ENCODE measurements at regions not wholly inside any gene's neighbourhood (a gene's known extent, or its start where the extent isn't known, plus 50 kb on each side); places are given as distances from the start of the nearest gene placed in this dataset.

DNA sequence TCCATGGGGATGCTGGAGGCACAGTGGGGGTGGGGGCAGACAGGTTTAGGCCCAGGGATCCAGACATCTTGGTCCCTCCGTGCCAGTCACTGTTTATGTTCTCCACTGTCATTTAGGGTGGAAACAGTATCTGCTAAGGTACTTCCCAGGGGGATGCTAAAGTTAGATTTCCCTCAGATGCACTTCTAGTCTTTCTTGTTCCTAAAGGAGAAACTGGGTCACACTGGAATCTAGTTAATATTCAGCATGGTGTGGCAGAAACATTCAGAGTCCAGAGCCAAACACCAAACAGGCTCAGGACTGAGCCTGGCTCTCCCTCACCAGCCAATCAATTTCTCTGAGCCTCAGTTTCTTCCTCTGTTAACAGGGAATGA lies 83.4 kb upstream of the PLET1 start:
- H2AFZ ChIP-seq (ENCODE audit: low read length): no peak overlapping the region
- ChIA-PET CTCF (ENCODE audit: low intra/inter-chr PET ratio, low total read pairs) (no interaction called here), POLR2A (no interaction called here)
- in situ Hi-C loops (cut with HindIII; ENCODE audit: extremely low pct_ligation_motif_present, low pct_unique_long_range_greater_than_20kb) (no loop called here), intact Hi-C loops (cut with micrococcal nuclease; ENCODE audit: unreplicated experiment) (no loop called here)
- no peak overlapping the region for H3K4me2 ChIP-seq (ENCODE audit: low read depth, low read length)
- H3K9me3 ChIP-seq (ENCODE audit: low read length): no peaks in the 10 kb centered on the region
- H3K79me2 ChIP-seq (ENCODE audit: insufficient read depth, low read length): no peaks in the 10 kb centered on the region
- H4K20me1 ChIP-seq (ENCODE audit: insufficient read depth, low read length): no peaks in the 10 kb centered on the region
- TF ChIP-seq, protein P1, sequence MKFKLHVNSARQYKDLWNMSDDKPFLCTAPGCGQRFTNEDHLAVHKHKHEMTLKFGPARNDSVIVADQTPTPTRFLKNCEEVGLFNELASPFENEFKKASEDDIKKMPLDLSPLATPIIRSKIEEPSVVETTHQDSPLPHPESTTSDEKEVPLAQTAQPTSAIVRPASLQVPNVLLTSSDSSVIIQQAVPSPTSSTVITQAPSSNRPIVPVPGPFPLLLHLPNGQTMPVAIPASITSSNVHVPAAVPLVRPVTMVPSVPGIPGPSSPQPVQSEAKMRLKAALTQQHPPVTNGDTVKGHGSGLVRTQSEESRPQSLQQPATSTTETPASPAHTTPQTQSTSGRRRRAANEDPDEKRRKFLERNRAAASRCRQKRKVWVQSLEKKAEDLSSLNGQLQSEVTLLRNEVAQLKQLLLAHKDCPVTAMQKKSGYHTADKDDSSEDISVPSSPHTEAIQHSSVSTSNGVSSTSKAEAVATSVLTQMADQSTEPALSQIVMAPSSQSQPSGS (CRISPR knock-in tag; IDR thresholded peaks at IDR 0.05): no peak
- TF ChIP-seq HMG20B (CRISPR knock-in tag; conservative IDR thresholded peaks at IDR 0.05) (no peak), GTF2F1 (IDR thresholded peaks at IDR 0.05; ENCODE audit: low read length) (no peak), ZNF883 (CRISPR knock-in tag; IDR thresholded peaks at IDR 0.05; ENCODE audit: not compliant biosample characterization) (no peak), DR1 (CRISPR knock-in tag; IDR thresholded peaks at IDR 0.05) (no peak), ZBTB8A (CRISPR knock-in tag; IDR thresholded peaks at IDR 0.05; ENCODE audit: borderline replicate concordance, low read depth) (no peak), ZNF7 (CRISPR knock-in tag; IDR thresholded peaks at IDR 0.05) (no peak), ZNF780A (CRISPR knock-in tag; IDR thresholded peaks at IDR 0.05) (no peak)
- TF ChIP-seq, protein P2, sequence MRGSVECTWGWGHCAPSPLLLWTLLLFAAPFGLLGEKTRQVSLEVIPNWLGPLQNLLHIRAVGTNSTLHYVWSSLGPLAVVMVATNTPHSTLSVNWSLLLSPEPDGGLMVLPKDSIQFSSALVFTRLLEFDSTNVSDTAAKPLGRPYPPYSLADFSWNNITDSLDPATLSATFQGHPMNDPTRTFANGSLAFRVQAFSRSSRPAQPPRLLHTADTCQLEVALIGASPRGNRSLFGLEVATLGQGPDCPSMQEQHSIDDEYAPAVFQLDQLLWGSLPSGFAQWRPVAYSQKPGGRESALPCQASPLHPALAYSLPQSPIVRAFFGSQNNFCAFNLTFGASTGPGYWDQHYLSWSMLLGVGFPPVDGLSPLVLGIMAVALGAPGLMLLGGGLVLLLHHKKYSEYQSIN (CRISPR knock-in tag; IDR thresholded peaks at IDR 0.05; ENCODE audit: borderline replicate concordance): no peak
- TF ChIP-seq, protein P3, sequence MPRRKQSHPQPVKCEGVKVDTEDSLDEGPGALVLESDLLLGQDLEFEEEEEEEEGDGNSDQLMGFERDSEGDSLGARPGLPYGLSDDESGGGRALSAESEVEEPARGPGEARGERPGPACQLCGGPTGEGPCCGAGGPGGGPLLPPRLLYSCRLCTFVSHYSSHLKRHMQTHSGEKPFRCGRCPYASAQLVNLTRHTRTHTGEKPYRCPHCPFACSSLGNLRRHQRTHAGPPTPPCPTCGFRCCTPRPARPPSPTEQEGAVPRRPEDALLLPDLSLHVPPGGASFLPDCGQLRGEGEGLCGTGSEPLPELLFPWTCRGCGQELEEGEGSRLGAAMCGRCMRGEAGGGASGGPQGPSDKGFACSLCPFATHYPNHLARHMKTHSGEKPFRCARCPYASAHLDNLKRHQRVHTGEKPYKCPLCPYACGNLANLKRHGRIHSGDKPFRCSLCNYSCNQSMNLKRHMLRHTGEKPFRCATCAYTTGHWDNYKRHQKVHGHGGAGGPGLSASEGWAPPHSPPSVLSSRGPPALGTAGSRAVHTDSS (CRISPR knock-in tag; conservative IDR thresholded peaks at IDR 0.05): no peak
- H3K27me3 ChIP-seq (ENCODE audit: control insufficient read depth in 1 of 2, insufficient read depth in 2 of 2, low read length in 2 of 2): no peaks in the 10 kb centered on the region; a peak in 1 of 5 replicates
- DNase-seq (ENCODE audit: low spot score) (no peak), ATAC-seq (no peak), FAIRE-seq (no peak)
- no CpG with 5 or more reads among the region's 1 CpG for WGBS (ENCODE audit: low lambda C conversion rate)
- H3K4me3 ChIP-seq (replicated peaks in 1 of 3; ENCODE audit: insufficient read depth in 1 of 3, low read depth in 2 of 3, low read length in 3 of 3): no peak overlapping the region
- no peak overlapping the region for H3K27ac ChIP-seq (ENCODE audit: extremely low read length, insufficient read depth, low read length)
- H3K4me1 ChIP-seq (ENCODE audit: insufficient read depth, low read length): no peaks in the 10 kb centered on the region
- BruUV-seq (replicated peaks): no TSS peak
- H3K36me3 ChIP-seq (replicated peaks in 1 of 2; ENCODE audit: control insufficient read depth in 1 of 2, insufficient read depth in 2 of 2, low read length in 2 of 2): no peaks in the 10 kb centered on the region
- no peak overlapping the region for H3K9ac ChIP-seq (ENCODE audit: insufficient read depth, low read depth, low read length)

Data from HepG2 (cell line).